DMS53 (cell line): ENCODE measurements at regions not wholly inside any gene's neighbourhood (a gene's known extent, or its start where the extent isn't known, plus 50 kb on each side); places are given as distances from the start of the nearest gene placed in this dataset.

Experiments used
- DNase-seq: peaks from one replicate; lab custom pipeline; 2025; lab: John Stamatoyannopoulos, UW

DNA sequence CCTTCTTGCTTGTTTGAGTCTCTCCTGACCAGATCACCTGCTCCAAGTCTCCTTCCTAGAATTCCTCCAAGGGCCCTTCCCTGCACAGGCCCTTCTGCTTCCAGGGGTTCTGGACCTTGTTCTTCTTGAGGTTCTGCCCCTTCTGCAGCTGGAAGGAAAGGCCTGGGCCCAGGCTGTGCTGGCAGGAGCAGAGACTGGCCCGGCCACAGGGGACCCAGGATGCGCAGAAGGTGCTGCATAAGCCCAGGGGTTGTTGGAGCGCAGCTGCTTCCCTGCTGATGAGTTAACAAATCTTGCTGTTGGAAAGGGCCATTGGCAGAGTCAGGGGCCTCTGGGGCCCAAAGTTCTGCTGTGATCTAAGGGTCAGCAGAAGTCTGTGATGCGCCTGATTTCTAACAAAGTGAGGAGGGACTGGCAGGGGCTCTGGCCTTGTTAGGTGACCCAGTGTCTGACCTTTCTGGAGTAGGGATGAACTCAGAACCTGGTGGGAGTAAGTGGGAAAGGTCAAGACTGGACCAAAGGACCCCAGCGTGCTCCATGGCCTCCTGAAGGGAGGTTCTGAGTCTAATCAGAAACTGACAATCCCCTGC lies 509.8 kb downstream of the PTPRU start:
- DNase-seq, result no peak

DNA sequence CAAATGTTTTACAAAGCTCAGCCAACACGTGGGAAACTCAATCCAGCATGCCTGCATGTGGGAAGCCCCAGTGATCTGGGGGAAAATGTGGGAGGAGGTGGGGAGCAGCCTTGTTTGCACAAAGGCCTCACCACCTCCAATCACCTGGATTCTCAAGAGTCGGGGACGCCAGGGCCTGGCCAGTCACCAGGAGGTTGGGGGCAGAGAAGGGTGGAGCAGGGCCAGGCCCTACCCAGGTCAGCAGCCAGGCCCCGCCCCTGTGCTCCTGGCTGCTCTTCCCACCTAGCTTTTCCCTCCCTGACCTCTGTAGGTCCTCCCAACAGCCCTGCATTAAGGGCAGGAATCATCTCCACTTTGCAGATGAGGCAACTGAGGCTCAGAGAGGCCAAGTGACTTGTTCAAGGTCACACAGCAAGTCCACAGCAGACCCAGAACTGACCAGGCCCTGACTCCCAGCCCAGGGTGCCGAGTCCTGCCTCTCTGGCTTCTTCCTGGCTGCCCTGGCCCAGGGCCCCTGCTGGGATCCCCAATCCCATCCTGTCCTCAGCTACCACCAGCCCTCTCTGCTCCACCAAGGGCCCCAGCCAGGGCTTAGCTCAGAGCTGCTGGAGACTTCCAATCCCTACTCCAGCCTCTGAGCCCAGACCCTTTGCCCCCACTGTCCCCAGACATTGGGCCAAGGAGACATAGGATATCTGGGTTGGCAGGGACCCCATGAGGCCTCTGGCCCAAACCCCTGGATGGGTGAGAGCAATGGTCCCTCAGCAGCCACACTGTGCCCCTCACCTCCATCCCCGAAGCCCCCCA lies 508.6 kb downstream of the PTPRU start:
- DNase-seq, result no peak

- DNase-seq, result no peak
These were observed 507.6 kb downstream of the PTPRU start for GRCh38 chr1:29743931-29744330.

DNA sequence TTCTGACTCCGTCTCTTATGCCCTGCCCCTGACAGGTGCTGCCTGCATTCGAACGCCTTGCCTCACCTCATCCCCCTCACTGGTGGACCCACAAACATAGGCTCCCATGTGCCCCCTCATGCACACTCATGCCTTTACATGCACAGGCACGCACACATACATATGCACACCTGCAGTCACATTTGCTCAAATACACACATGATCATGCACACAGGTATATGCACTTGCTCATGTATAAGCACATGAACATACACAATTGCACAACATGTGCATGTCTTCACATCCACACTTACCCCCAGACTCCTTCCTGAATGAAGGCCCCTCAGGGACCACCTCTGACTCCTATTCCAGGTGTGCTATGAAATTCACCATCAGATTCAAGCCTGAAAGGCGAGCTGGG lies 506.9 kb downstream of the PTPRU start:
- DNase-seq, result no peak

GRCh38 chr1:29739176-29739575 lies 502.9 kb downstream of the PTPRU start:
- DNase-seq, result no peak

GRCh38 chr1:29736582-29737188 lies 500.4 kb downstream of the PTPRU start:
- DNase-seq, result peak; percentile 21

DNA sequence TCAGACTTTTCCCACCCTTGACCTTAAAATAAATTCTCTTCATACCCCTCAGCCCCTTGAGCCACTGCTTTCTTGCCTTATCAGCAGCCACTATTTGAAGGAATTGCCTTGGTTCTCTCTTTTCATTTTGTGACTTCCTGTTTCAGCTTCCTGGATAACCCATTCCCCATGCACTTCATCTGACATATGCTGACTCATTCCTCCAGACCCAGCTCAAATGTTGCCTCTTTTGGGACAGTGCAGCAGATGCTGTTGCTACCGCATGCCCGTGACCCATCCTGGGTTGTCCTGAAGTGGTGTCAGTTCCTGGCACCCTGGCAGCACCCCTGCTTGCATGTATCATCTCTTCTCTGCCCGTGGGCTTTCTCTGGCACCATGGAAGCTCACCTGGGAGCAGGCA lies 496.1 kb downstream of the PTPRU start:
- DNase-seq, result no peak

DNA sequence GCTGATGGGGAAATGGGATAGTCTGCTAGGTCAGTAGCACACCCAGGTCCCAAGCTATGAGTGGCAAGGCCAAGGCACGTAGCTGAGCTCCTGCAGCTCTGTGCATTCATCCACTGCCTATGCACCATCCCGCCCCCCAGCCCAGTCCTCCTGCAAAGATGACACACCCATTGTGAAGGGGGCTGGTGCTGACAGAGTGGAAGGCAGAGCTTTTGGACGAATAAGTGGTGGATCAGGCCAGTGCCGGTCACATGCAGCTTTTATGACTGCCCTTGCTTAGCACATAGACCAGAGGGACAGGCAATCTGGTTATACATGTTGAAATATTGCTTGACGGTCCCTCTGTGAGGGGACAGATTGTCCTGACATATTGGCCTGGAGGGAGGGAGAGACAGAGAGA lies 494.3 kb downstream of the PTPRU start:
- no peak for DNase-seq

- DNase-seq, result no peak
These were observed 493.0 kb downstream of the PTPRU start for GRCh38 chr1:29729281-29729680.

DNA sequence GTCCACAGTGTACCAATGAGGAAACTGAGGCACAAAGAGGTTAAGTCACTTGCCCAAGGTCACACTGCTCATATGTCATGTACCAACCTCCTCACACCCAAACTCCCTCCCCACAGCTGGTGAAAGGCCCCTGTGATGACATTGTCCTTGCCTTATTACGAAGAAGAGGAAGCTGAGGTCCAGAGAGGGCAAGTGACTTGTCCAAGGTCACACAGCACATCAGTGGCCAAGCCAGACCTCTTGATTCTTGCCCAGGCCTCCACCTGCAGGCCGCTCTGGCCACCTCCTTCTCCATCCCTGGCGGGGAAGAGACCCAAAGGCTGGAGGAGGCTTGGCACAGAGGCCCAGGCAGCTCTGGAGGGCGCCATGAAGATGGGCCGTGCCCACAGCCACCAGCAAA lies 492.4 kb downstream of the PTPRU start:
- no peak for DNase-seq

DNA sequence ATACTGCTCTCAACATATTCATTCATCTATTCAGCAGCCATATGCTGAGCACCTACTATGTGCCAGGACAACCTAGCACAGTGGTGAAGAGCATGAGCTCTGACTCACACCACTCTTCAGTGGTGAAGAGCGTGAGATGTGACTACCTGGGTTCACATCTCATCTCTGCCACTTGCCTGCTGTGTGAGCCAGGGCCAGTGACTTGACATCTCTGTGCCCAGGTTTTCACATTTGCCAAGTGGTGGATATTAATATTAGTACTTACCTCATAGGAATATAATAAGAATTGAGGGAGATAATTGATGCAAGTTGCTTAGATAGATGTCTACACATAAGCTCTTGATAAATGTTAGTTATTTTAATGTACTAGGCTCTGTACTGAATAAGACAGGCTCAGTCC lies 488.9 kb downstream of the PTPRU start:
- no peak for DNase-seq

DNA sequence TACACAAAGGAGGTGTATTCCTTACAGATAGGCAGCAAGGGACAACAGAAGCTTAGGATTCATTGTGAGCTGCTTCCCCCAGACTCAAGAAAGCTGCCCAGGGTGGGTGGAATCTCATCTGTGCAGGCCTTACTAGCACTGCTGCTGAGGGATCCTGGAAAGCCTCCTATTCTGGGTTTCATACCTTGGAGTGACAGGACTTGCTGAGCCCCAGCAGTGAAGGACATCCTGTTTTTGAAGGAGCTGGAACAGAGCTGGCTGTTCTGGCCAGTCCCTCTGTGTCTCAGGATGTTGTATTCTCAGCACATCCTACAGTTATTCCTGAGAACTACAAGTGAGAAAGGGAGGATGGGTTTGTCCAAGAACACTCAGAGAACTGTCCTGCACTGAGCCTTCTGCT lies 486.3 kb downstream of the PTPRU start:
- no peak for DNase-seq

DNA sequence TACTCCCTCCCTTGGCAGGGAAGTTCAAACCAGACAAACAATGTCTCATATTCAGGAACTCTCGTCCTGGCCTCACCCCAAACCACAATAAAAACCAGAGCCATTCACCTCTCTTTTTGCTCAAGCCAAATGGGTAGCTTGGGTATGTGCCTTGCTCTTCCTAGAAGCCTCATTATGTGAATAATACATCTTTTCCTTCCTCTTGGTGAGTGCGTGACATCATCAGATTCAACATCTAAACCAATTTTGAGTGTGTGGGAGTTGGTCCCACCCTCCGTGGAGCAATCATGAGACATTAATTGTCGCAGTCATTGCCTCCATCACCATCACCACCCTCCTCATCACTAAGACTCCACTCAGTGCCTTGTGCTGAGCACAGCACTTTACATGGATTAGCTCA lies 482.9 kb downstream of the PTPRU start:
- DNase-seq, result no peak

- no peak for DNase-seq
These were observed 482.5 kb downstream of the PTPRU start for GRCh38 chr1:29718791-29719190.

DNA sequence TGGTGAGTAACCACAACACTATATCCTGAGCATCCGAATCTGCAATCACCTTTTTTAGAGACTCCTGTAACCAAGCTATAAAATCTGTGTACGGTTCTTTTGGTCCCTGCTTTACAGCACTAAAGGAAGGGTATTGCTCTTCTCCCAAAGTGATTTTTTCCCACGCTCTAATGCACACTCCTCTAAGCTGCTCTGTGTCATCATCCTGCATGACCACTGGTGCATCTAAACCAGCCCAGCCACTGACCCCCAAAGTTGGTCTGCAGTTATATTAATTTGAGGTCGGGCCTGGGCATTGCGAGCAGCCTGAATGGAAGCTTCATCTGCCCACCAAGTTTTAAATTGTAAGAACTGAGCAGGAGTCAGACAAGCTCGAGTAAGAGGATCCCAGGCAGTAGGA lies 480.0 kb downstream of the PTPRU start:
- DNase-seq, result no peak

DNA sequence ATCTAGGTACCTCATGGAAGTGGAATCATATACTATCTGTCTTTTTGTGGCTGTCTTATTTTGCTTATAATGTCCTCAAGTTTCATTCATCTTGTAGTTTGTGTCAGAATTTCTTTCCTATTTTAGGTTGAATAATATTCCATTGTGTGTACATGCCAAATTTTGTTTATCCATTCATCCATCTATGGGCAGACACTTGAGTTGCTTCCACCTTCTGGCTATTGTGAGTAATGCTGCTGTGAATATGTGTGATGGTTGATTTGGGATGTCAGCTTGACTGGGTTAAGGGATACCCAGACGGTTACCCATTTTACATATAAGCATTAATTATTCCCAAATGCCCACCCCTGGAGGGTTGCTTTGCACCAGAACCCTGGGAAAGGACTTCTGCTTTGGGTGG lies 477.5 kb downstream of the PTPRU start:
- no peak for DNase-seq

- DNase-seq, result no peak
These were observed 476.5 kb downstream of the PTPRU start for GRCh38 chr1:29712801-29713200.

GRCh38 chr1:29712284-29712651 lies 475.9 kb downstream of the PTPRU start:
- DNase-seq, result no peak

DNA sequence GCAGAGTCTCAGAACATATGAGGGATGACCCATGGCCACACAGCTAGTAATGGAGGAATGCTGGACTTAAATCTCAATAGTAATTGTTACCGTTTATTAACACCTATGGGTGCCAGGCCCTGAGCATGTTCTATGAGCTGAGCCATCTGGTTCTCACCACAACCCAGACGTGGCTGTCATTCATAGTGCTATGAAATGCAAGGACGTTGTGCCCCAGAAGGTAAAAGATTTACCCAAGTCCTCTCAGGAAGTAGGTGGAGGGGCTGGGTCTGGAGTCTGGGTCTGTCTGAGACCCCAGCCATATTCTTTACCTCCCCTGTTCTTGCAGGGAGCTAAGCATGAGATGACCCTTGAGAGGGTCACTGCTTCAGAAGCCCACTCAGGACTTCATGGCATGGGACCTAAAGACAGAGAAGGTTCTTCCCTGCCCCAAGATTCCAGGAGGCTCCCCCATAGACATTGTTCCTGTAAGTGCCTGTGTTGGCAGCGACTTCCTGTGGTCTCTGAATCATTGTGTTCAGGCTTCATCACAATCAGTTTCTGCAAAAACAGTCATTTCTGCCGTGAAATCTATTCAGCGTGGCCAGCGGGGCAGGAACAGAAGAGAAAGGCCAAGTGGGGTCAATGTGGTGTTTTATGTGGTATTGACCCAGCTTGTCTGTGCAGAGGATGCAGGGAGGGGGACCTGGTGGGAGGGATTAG lies 475.4 kb downstream of the PTPRU start:
- DNase-seq, result no peak

DNA sequence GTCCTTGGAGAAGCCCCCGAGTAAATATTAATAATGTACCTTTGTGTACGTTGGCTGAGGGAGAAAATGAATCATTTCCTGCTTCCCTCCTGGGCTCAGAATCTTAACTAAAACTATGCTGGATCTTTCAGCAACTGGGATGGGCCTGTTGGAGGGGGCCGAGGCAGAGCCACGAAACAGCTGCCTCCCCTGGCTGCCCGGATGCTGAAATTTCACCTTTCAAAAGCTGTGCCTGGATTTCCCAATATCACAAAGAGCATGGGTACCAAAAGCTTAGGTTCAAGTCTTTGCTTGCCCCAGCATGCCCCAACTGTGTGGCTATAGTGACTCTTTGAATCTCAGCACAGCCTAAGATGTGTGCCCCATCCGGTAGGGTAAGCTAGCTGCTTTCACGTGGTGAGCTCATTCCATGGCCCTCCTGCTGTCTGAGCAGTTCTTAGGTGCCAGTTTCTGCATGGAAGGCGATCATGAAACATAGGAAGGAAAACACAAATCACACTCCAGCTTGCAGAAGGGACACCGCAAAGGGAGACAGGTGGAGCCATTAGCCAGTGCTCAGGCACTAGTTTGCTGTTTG lies 473.5 kb downstream of the PTPRU start:
- DNase-seq, result no peak

DNA sequence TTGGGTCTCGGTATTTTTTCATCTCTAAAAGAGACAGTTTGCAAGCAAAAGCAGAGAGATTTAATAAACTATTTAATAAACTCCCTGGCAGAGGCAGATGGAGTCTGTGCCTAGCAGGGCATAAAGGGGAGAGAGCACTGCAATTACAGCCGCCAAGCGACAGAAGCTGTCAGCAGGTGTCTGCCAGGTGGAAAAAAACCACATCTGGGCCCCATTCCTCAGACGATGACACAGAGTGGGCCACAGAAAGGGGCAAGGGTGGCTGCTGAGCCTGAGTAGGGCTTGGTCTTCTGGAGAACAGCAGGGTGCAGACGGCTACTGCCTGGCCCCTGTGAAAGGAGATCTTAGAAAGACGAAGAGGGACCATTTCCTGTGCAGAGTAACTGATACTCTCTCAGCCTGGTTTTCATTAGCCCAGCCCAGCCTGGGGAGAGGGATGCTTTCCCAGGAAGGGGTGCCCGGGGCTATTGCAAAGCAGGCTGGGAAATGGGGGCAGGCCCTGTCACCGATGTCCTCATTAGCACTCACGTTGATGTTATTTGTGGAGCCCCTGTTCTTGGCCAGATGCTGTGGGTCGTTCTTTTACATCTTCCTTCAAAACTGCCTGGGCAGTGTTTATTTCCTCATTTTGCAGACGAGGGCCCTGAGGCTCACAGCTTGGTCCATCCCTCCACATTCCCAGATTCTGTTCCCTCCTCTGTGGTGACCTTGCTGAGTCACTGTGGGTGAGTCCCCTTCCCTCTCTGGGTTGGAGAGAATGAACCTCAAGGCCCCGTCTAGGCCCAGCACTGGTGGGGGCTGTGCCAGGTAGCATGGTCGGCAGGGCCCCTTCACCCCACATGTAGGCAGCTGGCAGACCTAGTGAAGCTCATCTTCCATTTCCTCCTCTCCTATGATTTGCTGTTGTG lies 472.7 kb downstream of the PTPRU start:
- no peak for DNase-seq

- no peak for DNase-seq
These were observed 472.1 kb downstream of the PTPRU start for GRCh38 chr1:29708381-29708780.
